Fibroblast of the aortic adventitia (primary cell): ENCODE measurements at regions not wholly inside any gene's neighbourhood (a gene's known extent, or its start where the extent isn't known, plus 50 kb on each side); places are given as distances from the start of the nearest gene placed in this dataset.
A peak's percentile ranks its signal among the peaks of the same experiment; 100 is the strongest.

Experiments used
- DNase-seq: peaks from one replicate; pipeline ENCODE4 v3.0.0-alpha.2; 2010; ENCODE audit warnings: low read depth
- H3K4me3 ChIP-seq: 2 replicates; pipeline ENCODE4 v1.5.1; 2011; ENCODE audit warnings: low read depth, mild to moderate bottlenecking, control low read depth, low read length, moderate library complexity
- TF ChIP-seq, protein P1 (sequence below): IDR thresholded peaks from 2 replicates; pipeline ENCODE4 v1.5.1; 2011; ENCODE audit warnings: mild to moderate bottlenecking, low read length, control low read depth, inconsistent platforms; ENCODE audit not compliant: insufficient read depth

DNA sequence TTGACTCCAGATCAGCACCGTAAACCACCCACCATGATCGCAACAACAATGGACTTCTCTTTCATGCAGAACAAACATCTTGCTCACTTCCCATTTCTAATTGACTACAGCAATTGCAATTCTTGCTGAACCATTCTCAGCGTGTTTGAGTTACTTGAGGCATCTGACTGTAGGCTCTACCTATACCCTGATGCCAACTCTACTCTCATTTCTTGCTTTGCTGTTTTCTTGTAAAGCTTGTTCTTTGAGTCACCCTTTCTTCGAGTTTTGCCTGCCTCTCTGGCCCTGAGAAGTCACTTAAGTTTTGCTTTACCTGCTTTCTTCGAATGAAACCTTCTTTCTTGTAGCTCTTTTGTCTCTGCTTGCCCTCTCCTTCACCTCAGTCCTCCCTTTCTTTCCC, 160.5 kb upstream of the RND3 start:
- TF ChIP-seq, protein P1, sequence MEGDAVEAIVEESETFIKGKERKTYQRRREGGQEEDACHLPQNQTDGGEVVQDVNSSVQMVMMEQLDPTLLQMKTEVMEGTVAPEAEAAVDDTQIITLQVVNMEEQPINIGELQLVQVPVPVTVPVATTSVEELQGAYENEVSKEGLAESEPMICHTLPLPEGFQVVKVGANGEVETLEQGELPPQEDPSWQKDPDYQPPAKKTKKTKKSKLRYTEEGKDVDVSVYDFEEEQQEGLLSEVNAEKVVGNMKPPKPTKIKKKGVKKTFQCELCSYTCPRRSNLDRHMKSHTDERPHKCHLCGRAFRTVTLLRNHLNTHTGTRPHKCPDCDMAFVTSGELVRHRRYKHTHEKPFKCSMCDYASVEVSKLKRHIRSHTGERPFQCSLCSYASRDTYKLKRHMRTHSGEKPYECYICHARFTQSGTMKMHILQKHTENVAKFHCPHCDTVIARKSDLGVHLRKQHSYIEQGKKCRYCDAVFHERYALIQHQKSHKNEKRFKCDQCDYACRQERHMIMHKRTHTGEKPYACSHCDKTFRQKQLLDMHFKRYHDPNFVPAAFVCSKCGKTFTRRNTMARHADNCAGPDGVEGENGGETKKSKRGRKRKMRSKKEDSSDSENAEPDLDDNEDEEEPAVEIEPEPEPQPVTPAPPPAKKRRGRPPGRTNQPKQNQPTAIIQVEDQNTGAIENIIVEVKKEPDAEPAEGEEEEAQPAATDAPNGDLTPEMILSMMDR = no peak
- DNase-seq = no peak
- H3K4me3 ChIP-seq = no peak overlapping the region

- TF ChIP-seq, protein P1 = no peak
- no peak overlapping the region for H3K4me3 ChIP-seq
- no peak for DNase-seq
These were observed 159.3 kb upstream of the RND3 start for GRCh38 chr2:150646746-150647145.

DNA sequence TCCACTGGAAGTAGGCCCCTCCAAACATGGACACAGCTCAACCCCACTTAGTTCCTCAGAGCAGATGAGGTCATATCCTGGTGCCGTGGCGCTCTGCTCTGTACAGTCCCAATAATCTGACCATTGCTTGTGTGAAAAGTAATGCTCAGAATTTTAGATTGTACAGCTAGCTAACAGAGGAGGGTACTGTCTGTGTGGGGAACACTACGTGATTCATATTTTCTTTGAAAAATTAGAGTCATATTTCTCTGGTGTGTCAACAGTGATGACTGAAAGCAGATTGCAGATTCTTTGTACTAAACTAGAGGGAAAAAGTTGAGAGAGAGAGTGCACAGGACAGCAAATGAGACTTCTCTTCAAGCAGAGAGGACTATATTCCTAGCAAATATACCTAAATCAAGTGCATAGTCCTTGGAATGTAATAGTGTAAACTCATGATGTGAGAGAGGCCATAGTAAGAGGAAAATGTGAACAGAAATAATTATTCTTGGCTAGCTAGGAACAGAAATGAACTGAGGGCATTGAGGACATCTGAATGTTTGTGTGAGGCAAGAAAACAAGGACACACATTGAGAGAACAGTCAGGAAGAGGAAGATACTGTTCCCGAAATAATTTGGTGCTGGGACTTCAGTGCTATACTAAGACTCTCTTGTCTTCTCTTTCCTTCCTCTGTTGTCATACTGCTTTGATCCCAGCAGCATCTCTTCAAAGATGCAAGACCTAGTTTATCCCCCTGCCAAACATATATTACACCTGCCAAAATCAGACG, 157.0 kb upstream of the RND3 start:
- TF ChIP-seq, protein P1 = no peak
- no peak overlapping the region for H3K4me3 ChIP-seq
- DNase-seq = peak; percentile 74

- no peak overlapping the region for H3K4me3 ChIP-seq
- no peak for DNase-seq
- TF ChIP-seq, protein P1 = no peak
These were observed 155.8 kb upstream of the RND3 start for GRCh38 chr2:150643114-150643725.

GRCh38 chr2:150640039-150640438, 152.6 kb upstream of the RND3 start:
- peak overlapping the region; percentile 15 for H3K4me3 ChIP-seq
- DNase-seq = peak; percentile 77
- TF ChIP-seq, protein P1 = no peak

DNA sequence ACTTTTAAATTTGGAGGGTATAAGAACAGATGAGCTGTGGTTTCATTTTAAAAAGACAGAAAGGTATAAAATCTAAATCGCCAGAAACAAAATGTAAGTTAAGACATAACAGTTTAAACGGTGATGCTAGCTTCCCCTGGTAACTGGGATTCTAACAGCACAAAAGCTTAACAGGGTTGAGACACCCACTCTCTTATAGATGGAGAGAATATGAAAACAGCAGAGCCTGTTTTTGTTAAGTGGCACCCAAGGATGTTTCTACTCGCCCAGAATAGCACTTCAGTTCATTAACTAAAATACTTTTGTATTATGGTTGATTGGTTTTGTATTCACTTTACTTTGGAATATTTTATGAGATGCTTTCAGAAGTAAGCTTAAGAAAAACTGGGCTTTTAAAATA, 151.9 kb upstream of the RND3 start:
- DNase-seq = no peak
- TF ChIP-seq, protein P1 = no peak
- H3K4me3 ChIP-seq = no peak overlapping the region
